GM21423 (cell line): ENCODE measurements at regions not wholly inside any gene's neighbourhood (a gene's known extent, or its start where the extent isn't known, plus 50 kb on each side); places are given as distances from the start of the nearest gene placed in this dataset.

Experiments used
- ATAC-seq: cut with Tn5 transposase; IDR thresholded peaks from one replicate; pipeline ENCODE4 v1.9.1; 2021; ENCODE audit warnings: mild to moderate bottlenecking, moderate library complexity; ENCODE audit not compliant: unreplicated experiment

GRCh38 chr22:48585916-48586798 is 1241.5 kb downstream of the BRD1 start:
- ATAC-seq, result no peak

GRCh38 chr22:48584170-48584569 is 1243.5 kb downstream of the BRD1 start:
- ATAC-seq, result no peak

- ATAC-seq, result no peak
Observed at GRCh38 chr22:48581796-48582469, 1245.7 kb downstream of the BRD1 start.

- no peak for ATAC-seq
Observed at GRCh38 chr22:48581205-48581766, 1246.4 kb downstream of the BRD1 start.

- no peak for ATAC-seq
Observed at GRCh38 chr22:48580481-48580970, 1247.1 kb downstream of the BRD1 start.

GRCh38 chr22:48579928-48580309 is 1247.8 kb downstream of the BRD1 start:
- ATAC-seq, result no peak

- ATAC-seq, result no peak
Observed at GRCh38 chr22:48579043-48579927, 1248.4 kb downstream of the BRD1 start.

GRCh38 chr22:48578138-48579042 is 1249.3 kb downstream of the BRD1 start:
- ATAC-seq, result no peak

GRCh38 chr22:48577691-48578090 is 1250.0 kb downstream of the BRD1 start:
- ATAC-seq, result no peak

GRCh38 chr22:48577014-48577690 is 1250.5 kb downstream of the BRD1 start:
- ATAC-seq, result no peak

GRCh38 chr22:48576333-48577013 is 1251.2 kb downstream of the BRD1 start:
- no peak for ATAC-seq

GRCh38 chr22:48575618-48576332 is 1251.9 kb downstream of the BRD1 start:
- ATAC-seq, result no peak

- ATAC-seq, result no peak
Observed at GRCh38 chr22:48574776-48575617, 1252.7 kb downstream of the BRD1 start.

- no peak for ATAC-seq
Observed at GRCh38 chr22:48573766-48574165, 1253.9 kb downstream of the BRD1 start.

GRCh38 chr22:48572951-48573350 is 1254.7 kb downstream of the BRD1 start:
- ATAC-seq, result no peak

GRCh38 chr22:48570912-48571311 is 1256.8 kb downstream of the BRD1 start:
- ATAC-seq, result no peak
